VCaP (cell line): ENCODE measurements at regions not wholly inside any gene's neighbourhood (a gene's known extent, or its start where the extent isn't known, plus 50 kb on each side); places are given as distances from the start of the nearest gene placed in this dataset.
A peak's percentile ranks its signal among the peaks of the same experiment; 100 is the strongest.

ENCODE experiments used
- H3K27ac ChIP-seq: fragments of 450-650 bp; 2 replicates; pipeline ENCODE4 v1.5.1; 2017
- CTCF ChIP-seq: fragments of 450-650 bp; conservative IDR thresholded peaks from 2 replicates; pipeline ENCODE4 v1.5.1; 2017; ENCODE audit warnings: mild to moderate bottlenecking, moderate library complexity

GRCh38 chr6:1551249-1551648, 58.5 kb upstream of the FOXC1 start:
- TF ChIP-seq CTCF: no peak
- H3K27ac ChIP-seq: no peak overlapping the region

- no peak for TF ChIP-seq CTCF
- H3K27ac ChIP-seq: no peak overlapping the region
Measured at GRCh38 chr6:1552296-1552761, 57.4 kb upstream of the FOXC1 start.

- TF ChIP-seq CTCF: no peak
- H3K27ac ChIP-seq: no peak overlapping the region
Measured at GRCh38 chr6:1553562-1554083, 56.1 kb upstream of the FOXC1 start.

GRCh38 chr6:1554141-1554475, 55.6 kb upstream of the FOXC1 start:
- no peak for TF ChIP-seq CTCF
- no peak overlapping the region for H3K27ac ChIP-seq

GRCh38 chr6:1554476-1555310, 55.0 kb upstream of the FOXC1 start:
- H3K27ac ChIP-seq: no peak overlapping the region; the same call in 1 of the 2 replicates
- TF ChIP-seq CTCF: peak; percentile 74

- no peak overlapping the region for H3K27ac ChIP-seq
- TF ChIP-seq CTCF: no peak
Measured at GRCh38 chr6:1558388-1558787, 51.3 kb upstream of the FOXC1 start.
